PFSK-1 (cell line): ENCODE measurements at regions not wholly inside any gene's neighbourhood (a gene's known extent, or its start where the extent isn't known, plus 50 kb on each side); places are given as distances from the start of the nearest gene placed in this dataset.

Source experiments
- FOXP2 ChIP-seq: optimal IDR thresholded peaks from 2 replicates; pipeline ENCODE3; 2011; ENCODE audit warnings: borderline replicate concordance, control low read depth, inconsistent platforms; ENCODE audit not compliant: insufficient read depth; ENCODE audit errors: extremely low read length, extremely low read depth
- POLR2AphosphoS5 ChIP-seq: IDR thresholded peaks from 2 replicates; pipeline ENCODE4 v1.6.1; 2012; ENCODE audit warnings: low read depth, mild to moderate bottlenecking, control low read depth, low read length, moderate library complexity
- REST ChIP-seq, 2 experiments: IDR thresholded peaks; 2 replicates each; pipeline versions ENCODE4 v1.6.1 to v1.8.0; 2011 to 2012; ENCODE audit warnings: low read depth in 2 of 2, low read length in 2 of 2, control low read depth in 1 of 2, inconsistent platforms in 1 of 2, mild to moderate bottlenecking in 1 of 2, moderate library complexity in 1 of 2; ENCODE audit not compliant: insufficient read depth in 1 of 2
- SIN3A ChIP-seq: IDR thresholded peaks from 2 replicates; pipeline ENCODE4 v1.6.1; 2012; ENCODE audit warnings: mild to moderate bottlenecking, low read length, moderate library complexity, borderline replicate concordance; ENCODE audit not compliant: insufficient read depth
- TAF1 ChIP-seq: IDR thresholded peaks from 2 replicates; pipeline ENCODE4 v1.6.1; 2012; ENCODE audit warnings: low read length, control low read depth, borderline replicate concordance; ENCODE audit not compliant: insufficient read depth

- TF ChIP-seq POLR2AphosphoS5 (no peak), REST (IDR thresholded peaks at IDR 0.05; ENCODE audit: insufficient read depth in 1 of 2, low read depth in 2 of 2, low read length in 2 of 2) (no peak), FOXP2 (no peak), SIN3A (no peak), TAF1 (no peak)
Observed at GRCh38 chr21:43361493-43362296, 65.2 kb downstream of the SIK1 start.

GRCh38 chr21:43361127-43361492 is 65.8 kb downstream of the SIK1 start:
- TF ChIP-seq SIN3A (no peak), FOXP2 (no peak), TAF1 (no peak), POLR2AphosphoS5 (no peak), REST (IDR thresholded peaks at IDR 0.05; ENCODE audit: insufficient read depth in 1 of 2, low read depth in 2 of 2, low read length in 2 of 2) (no peak)

- TF ChIP-seq REST (IDR thresholded peaks at IDR 0.05; ENCODE audit: insufficient read depth in 1 of 2, low read depth in 2 of 2, low read length in 2 of 2): no peak
- TF ChIP-seq FOXP2: no peak
- TF ChIP-seq POLR2AphosphoS5: no peak
- TF ChIP-seq SIN3A: no peak
- TF ChIP-seq TAF1: no peak
Observed at GRCh38 chr21:43360441-43361126, 66.3 kb downstream of the SIK1 start.

- TF ChIP-seq REST (IDR thresholded peaks at IDR 0.05; ENCODE audit: insufficient read depth in 1 of 2, low read depth in 2 of 2, low read length in 2 of 2) (no peak), SIN3A (no peak), TAF1 (no peak), POLR2AphosphoS5 (no peak), FOXP2 (no peak)
Observed at GRCh38 chr21:43358940-43359822, 67.8 kb downstream of the SIK1 start.
